Endothelial cell (in vitro differentiated cells): ENCODE measurements at regions not wholly inside any gene's neighbourhood (a gene's known extent, or its start where the extent isn't known, plus 50 kb on each side); places are given as distances from the start of the nearest gene placed in this dataset.

ENCODE experiments used
- DNase-seq: peaks from one replicate; pipeline ENCODE4 v3.0.0; 2021; ENCODE audit warnings: low spot score
- H3K27ac Mint-ChIP-seq: one replicate; pipeline ENCODE4 v1.8.0; 2021; ENCODE audit warnings: mixed read lengths, inconsistent platforms; ENCODE audit not compliant: unreplicated experiment
- H3K27me3 Mint-ChIP-seq: one replicate; pipeline ENCODE4 v1.8.0; 2021; ENCODE audit warnings: mild to moderate bottlenecking, moderate library complexity, mixed read lengths, inconsistent platforms; ENCODE audit not compliant: unreplicated experiment
- H3K36me3 Mint-ChIP-seq: one replicate; pipeline ENCODE4 v1.8.0; 2021; ENCODE audit warnings: mild to moderate bottlenecking, low read depth, mixed read lengths, inconsistent platforms; ENCODE audit not compliant: unreplicated experiment
- H3K4me1 Mint-ChIP-seq: one replicate; pipeline ENCODE4 v1.8.0; 2021; ENCODE audit warnings: mild to moderate bottlenecking, mixed read lengths, inconsistent platforms; ENCODE audit not compliant: unreplicated experiment
- H3K4me3 Mint-ChIP-seq: one replicate; pipeline ENCODE4 v1.8.0; 2021; ENCODE audit warnings: mild to moderate bottlenecking, mixed read lengths, inconsistent platforms; ENCODE audit not compliant: unreplicated experiment
- H3K9me3 Mint-ChIP-seq: one replicate; pipeline ENCODE4 v1.8.0; 2021; ENCODE audit warnings: mixed read lengths, inconsistent platforms; ENCODE audit not compliant: unreplicated experiment
- CTCF ChIP-seq: fragments of 200-600 bp; sonication (generic); IDR thresholded peaks from one replicate; pipeline ENCODE4 v1.5.0; 2021; ENCODE audit warnings: antibody characterized with exemption; ENCODE audit not compliant: unreplicated experiment

- Mint-ChIP-seq H3K4me3 (no peak overlapping the region), H3K4me1 (no peaks in the 10 kb centered on the region), H3K27ac (no peak overlapping the region), H3K27me3 (no peaks in the 10 kb centered on the region), H3K9me3 (peaks cover 5% of the 10 kb centered on the region), H3K36me3 (no peaks in the 10 kb centered on the region)
- DNase-seq: no peak
- no peak for TF ChIP-seq CTCF
Observed at GRCh38 chr5:23451156-23451555, 56.3 kb upstream of the PRDM9 start.

- Mint-ChIP-seq H3K4me1 (no peaks in the 10 kb centered on the region), H3K27me3 (no peaks in the 10 kb centered on the region), H3K36me3 (no peaks in the 10 kb centered on the region), H3K4me3 (no peak overlapping the region), H3K27ac (no peak overlapping the region), H3K9me3 (peaks cover 5% of the 10 kb centered on the region)
- TF ChIP-seq CTCF: no peak
- DNase-seq: no peak
Observed at GRCh38 chr5:23450187-23450586, 57.2 kb upstream of the PRDM9 start.

GRCh38 chr5:23448627-23449026, 58.8 kb upstream of the PRDM9 start:
- H3K4me3 Mint-ChIP-seq: no peak overlapping the region
- no peak for DNase-seq

GRCh38 chr5:23446424-23446823, 61.0 kb upstream of the PRDM9 start:
- Mint-ChIP-seq H3K9me3 (peaks cover 5% of the 10 kb centered on the region), H3K36me3 (no peaks in the 10 kb centered on the region), H3K27ac (no peak overlapping the region), H3K4me1 (no peaks in the 10 kb centered on the region), H3K27me3 (no peaks in the 10 kb centered on the region), H3K4me3 (no peak overlapping the region)
- no peak for DNase-seq
- TF ChIP-seq CTCF: no peak

More at GRCh38 chr5:23448627-23449026, 58.8 kb upstream of the PRDM9 start:
- H3K27me3 Mint-ChIP-seq: no peaks in the 10 kb centered on the region
- no peaks in the 10 kb centered on the region for H3K36me3 Mint-ChIP-seq
- peaks cover 5% of the 10 kb centered on the region for H3K9me3 Mint-ChIP-seq
- H3K4me1 Mint-ChIP-seq: no peaks in the 10 kb centered on the region
- TF ChIP-seq CTCF: no peak
- H3K27ac Mint-ChIP-seq: no peak overlapping the region

GRCh38 chr5:23445573-23445972, 61.8 kb upstream of the PRDM9 start:
- Mint-ChIP-seq H3K27ac (no peak overlapping the region), H3K36me3 (no peaks in the 10 kb centered on the region), H3K4me1 (no peaks in the 10 kb centered on the region), H3K4me3 (no peak overlapping the region), H3K9me3 (peaks cover 4% of the 10 kb centered on the region), H3K27me3 (no peaks in the 10 kb centered on the region)
- TF ChIP-seq CTCF: no peak
- no peak for DNase-seq
